BE2C (cell line): ENCODE measurements at regions not wholly inside any gene's neighbourhood (a gene's known extent, or its start where the extent isn't known, plus 50 kb on each side); places are given as distances from the start of the nearest gene placed in this dataset.

ENCODE experiments used
- DNase-seq: peaks from one replicate; pipeline ENCODE4 v3.0.0-alpha.2; 2020
- H3K27me3 ChIP-seq: fragments of 250-450 bp; sonication (Bioruptor Pico); 2 replicates; pipeline ENCODE4 v1.5.1; 2020; ENCODE audit warnings: mild to moderate bottlenecking
- H3K36me3 ChIP-seq: fragments of 250-450 bp; sonication (Bioruptor Pico); 2 replicates; pipeline ENCODE4 v1.5.1; 2020; ENCODE audit warnings: mild to moderate bottlenecking
- H3K4me1 ChIP-seq: fragments of 250-450 bp; sonication (Bioruptor Pico); 2 replicates; pipeline ENCODE4 v1.5.1; 2020
- H3K4me3 ChIP-seq: 2 replicates; pipeline ENCODE4 v1.5.1; 2011; ENCODE audit warnings: low read depth, low read length
- H3K9me3 ChIP-seq: fragments of 250-450 bp; sonication (Bioruptor Pico); 2 replicates; pipeline ENCODE4 v1.5.1; 2020
- TF ChIP-seq, protein P1 (sequence below): IDR thresholded peaks from 2 replicates; pipeline ENCODE4 v1.5.1; 2012; ENCODE audit warnings: mild to moderate bottlenecking, low read depth, low read length

DNA sequence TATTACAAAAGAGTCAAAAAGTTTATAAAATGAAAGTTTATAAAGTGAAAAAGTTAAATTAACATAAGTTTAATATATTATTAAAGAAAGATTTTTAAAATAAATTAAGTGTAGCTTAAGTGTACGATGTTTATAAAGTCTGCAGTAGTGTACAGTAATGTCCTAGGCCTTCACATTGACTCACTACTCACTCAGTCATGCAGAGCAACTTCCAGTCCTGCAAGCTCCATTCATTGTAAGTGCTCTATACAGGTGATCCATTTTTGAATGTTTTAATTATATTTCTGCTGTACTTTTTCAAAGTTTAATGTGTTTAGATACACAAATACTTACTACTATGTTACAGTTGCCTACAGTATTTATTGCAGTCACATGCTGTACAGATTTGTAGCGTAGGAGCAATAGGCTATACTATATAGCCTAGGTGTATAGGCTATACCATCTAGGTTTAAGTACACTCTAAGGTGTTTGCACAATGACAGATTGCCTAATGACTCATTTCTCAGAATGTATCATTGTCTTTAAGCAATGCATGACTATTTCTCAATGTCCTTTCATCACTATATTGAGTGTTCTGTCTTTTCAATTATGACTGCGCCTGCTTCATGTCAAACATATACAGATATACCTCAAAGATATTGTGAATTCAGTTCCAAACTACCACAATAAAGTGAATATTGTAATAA, 1110.3 kb upstream of the MAP3K7 start:
- H3K36me3 ChIP-seq, result no peaks in the 10 kb centered on the region
- TF ChIP-seq, protein P1, sequence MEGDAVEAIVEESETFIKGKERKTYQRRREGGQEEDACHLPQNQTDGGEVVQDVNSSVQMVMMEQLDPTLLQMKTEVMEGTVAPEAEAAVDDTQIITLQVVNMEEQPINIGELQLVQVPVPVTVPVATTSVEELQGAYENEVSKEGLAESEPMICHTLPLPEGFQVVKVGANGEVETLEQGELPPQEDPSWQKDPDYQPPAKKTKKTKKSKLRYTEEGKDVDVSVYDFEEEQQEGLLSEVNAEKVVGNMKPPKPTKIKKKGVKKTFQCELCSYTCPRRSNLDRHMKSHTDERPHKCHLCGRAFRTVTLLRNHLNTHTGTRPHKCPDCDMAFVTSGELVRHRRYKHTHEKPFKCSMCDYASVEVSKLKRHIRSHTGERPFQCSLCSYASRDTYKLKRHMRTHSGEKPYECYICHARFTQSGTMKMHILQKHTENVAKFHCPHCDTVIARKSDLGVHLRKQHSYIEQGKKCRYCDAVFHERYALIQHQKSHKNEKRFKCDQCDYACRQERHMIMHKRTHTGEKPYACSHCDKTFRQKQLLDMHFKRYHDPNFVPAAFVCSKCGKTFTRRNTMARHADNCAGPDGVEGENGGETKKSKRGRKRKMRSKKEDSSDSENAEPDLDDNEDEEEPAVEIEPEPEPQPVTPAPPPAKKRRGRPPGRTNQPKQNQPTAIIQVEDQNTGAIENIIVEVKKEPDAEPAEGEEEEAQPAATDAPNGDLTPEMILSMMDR, result no peak
- no peak overlapping the region for H3K4me3 ChIP-seq
- peaks cover 6% of the 10 kb centered on the region for H3K4me1 ChIP-seq
- no peaks in the 10 kb centered on the region for H3K9me3 ChIP-seq
- no peak for DNase-seq
- no peaks in the 10 kb centered on the region for H3K27me3 ChIP-seq

DNA sequence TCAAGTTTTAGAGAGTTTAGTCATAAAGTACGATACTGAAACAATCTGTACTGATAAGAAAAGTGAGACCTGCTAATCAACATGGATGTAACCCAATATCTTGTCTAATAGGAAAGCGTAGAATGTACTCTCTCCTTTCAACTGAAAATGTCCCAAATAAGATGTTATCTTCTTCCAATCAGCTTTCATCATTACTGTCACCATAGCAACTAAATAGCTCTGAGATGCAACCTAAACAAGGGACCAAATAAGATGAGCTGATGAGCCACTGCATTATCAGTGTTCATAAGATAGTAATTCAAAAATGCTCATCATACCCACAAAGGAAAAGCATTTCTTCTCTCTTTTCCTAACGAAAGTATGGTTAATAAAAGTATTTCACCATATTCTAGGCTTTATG, 1108.3 kb upstream of the MAP3K7 start:
- H3K36me3 ChIP-seq, result no peaks in the 10 kb centered on the region
- no peaks in the 10 kb centered on the region for H3K9me3 ChIP-seq
- H3K27me3 ChIP-seq, result no peaks in the 10 kb centered on the region
- no peak for DNase-seq
- TF ChIP-seq, protein P1, result no peak
- H3K4me3 ChIP-seq, result no peak overlapping the region
- peaks cover 6% of the 10 kb centered on the region for H3K4me1 ChIP-seq

DNA sequence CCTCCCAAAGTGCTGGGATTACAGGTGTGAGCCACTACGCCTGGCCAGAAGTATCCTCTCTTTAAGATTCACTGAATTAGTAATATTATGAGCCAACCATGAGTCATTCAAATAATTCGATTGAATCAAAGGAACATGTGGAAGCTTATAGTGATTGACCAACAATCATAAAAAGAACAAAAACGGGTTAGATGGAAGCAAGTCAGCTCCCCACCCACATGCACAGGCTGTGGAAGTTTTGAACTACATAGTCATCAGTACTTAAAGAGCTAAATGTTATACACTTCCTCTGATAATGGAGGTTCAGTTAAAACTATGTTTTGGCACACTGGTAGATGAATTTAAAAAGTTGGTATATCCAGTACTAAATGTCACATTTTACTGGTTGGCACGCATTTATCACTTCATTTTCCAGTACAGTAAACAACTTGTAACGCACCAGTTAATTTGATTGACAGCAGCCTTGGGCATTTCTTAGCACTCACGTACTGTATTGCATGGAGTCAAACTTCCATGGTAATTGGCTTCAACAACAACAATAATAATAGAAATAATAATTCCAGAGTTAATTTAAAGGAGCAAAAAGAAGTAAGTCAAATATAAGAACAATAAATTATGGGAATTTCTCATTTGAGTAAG, 1107.3 kb upstream of the MAP3K7 start:
- TF ChIP-seq, protein P1, result no peak
- H3K9me3 ChIP-seq, result no peaks in the 10 kb centered on the region
- H3K4me3 ChIP-seq, result no peak overlapping the region
- H3K27me3 ChIP-seq, result no peaks in the 10 kb centered on the region
- H3K36me3 ChIP-seq, result no peaks in the 10 kb centered on the region
- H3K4me1 ChIP-seq, result peaks cover 6% of the 10 kb centered on the region
- no peak for DNase-seq

DNA sequence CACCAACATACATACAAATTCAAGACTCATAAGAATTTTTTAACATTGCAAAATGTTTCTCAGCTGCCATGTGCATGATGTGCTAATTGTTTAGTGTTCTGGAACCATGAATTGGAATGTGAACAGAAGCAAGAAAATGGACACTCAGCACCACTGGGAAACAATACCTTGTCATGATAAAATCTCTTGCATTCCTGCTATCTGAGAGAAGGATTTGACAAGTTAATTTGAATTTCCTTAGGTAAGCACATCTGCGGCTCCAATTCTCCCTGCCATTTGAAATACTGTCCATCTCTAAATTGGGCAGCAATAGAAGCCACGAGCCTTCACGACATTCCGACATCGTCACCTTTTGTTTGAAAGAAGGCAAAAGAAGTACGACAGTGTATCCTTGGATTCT, 1104.6 kb upstream of the MAP3K7 start:
- Histone ChIP-seq H3K27me3 (no peaks in the 10 kb centered on the region), H3K4me1 (no peaks in the 10 kb centered on the region; the same call in none of the 2 replicates), H3K9me3 (no peaks in the 10 kb centered on the region), H3K36me3 (no peaks in the 10 kb centered on the region), H3K4me3 (no peak overlapping the region)
- DNase-seq, result no peak
- TF ChIP-seq, protein P1, result no peak

DNA sequence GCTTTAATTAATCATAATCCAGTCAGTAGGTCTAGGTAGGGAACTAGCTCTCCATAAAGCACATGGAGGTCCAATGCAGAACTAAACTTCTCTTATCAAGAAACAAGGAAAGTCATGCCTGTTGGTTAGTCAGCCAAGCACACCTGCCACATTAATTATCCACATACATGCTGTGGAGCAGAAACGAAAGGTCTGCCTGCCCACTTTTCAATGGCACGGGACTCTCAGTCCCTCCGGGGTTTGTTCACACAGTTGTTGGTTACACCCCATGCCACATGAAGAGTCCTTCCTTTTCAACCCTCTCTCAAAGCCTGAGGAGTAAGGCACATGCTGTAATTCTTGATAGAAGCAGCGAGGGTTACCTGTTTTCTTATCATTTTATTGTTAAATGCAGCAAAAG, 1096.4 kb upstream of the MAP3K7 start:
- Histone ChIP-seq H3K36me3 (no peaks in the 10 kb centered on the region), H3K4me3 (no peak overlapping the region), H3K27me3 (no peaks in the 10 kb centered on the region), H3K9me3 (no peaks in the 10 kb centered on the region), H3K4me1 (no peaks in the 10 kb centered on the region)
- TF ChIP-seq, protein P1, result no peak
- no peak for DNase-seq

DNA sequence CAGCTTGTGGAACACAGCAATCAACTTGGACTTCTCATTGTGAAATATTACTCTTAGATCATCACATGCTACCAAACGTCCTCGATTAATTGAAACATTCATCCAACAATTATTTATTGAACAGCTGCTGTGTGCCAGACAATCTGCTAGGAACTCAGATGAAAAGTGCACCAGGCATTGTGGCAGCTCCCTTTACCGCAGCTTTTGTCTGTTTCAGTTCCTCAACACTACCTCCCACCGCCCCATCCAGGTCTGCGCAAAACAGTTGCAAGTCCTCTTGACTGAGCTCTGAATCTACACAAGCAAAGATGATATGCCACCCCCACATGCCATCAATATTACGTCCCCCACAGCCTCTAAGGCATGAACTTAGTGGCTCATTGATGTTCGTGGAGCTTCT, 1094.4 kb upstream of the MAP3K7 start:
- Histone ChIP-seq H3K4me3 (no peak overlapping the region), H3K4me1 (no peaks in the 10 kb centered on the region), H3K27me3 (no peaks in the 10 kb centered on the region; the same call in 1 of the 2 replicates), H3K9me3 (no peaks in the 10 kb centered on the region), H3K36me3 (no peaks in the 10 kb centered on the region)
- no peak for DNase-seq
- TF ChIP-seq, protein P1, result no peak
